Colon (tissue), 2 donors: ENCODE measurements at regions not wholly inside any gene's neighbourhood (a gene's known extent, or its start where the extent isn't known, plus 50 kb on each side); places are given as distances from the start of the nearest gene placed in this dataset.

Source experiments
- FAIRE-seq: peaks from 2 replicates; lab custom pipeline; 2012; peaks lifted over from hg19 to GRCh38; lab: Jason Lieb, UNC
- donor health status: control.
- donor health status: control.

- FAIRE-seq = no peak
These were observed 184.6 kb upstream of the CARD18 start for GRCh38 chr11:105324156-105324555.

DNA sequence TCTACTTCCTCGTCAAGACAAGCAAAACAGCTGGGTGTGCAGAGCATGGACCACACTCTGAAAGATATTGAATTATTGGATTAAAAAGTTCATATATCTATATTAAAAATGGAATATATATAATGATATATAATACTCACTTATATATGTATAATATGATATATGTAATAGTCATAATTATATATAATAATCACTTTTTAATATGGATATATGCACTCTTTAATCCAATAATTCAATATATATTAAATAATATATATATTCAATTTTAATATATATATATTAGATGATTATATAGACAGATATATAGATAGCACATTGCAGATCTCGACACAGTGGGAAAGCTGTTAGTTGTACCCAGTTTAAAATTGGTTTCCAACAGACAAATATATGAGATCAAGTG is 182.1 kb upstream of the CARD18 start:
- no peak for FAIRE-seq

GRCh38 chr11:105315287-105315686 is 175.7 kb upstream of the CARD18 start:
- no peak for FAIRE-seq

DNA sequence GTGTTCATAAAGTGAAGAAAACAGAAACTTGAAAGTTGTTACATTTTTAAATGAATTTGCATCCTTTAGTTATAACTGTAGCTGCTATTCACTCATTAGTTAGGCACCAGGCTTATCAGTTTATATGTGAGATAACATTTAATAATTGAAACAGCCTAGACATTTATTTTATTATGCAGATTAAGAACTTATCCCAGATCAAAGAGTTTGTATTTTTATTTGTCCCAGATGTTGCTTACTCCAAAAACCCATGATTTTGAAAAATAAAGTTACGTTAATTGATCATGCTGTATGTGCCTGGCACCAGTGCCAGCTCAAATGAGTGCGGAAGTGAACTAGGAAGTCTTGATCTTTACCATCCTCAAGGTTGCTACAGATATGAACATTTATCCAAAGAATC is 172.7 kb upstream of the CARD18 start:
- FAIRE-seq = no peak

DNA sequence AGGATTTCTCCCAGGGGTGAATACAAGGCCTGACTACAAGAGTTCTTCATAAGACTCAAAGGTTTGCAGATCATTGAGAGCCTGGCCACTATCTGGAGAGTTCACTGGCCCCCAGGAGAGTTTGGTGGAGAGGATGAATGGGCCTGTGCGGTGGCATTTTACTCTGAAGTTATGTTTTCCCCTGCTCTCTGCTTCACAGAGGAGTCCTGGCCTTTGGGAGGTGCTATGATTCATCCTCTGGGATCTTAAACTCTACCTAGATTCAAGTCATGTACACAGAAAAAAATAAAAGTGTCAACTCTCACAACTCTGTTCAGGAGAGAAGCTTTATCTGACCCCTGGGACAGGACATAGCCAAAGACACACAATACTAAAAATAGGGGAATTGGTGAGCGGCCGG is 159.1 kb upstream of the CARD18 start:
- no peak for FAIRE-seq

DNA sequence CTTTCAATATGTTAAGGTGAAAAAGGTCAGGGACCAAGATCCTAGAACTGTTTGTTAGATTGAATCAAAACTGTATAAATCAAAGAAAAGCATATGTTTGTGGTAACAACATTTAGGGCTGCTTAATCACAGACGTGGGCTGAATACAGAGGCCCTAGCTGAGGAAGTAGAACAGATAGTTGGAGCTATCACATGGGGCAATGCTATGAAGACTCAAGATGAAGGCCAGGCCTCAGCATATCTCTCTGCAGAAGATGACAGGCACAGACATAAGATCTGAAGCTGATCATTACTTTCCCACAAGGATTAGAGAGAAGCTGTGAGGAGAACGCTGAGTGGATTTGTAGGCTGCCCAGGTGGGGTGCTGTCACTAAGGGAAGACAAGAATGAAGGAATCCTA is 158.6 kb upstream of the CARD18 start:
- no peak for FAIRE-seq

DNA sequence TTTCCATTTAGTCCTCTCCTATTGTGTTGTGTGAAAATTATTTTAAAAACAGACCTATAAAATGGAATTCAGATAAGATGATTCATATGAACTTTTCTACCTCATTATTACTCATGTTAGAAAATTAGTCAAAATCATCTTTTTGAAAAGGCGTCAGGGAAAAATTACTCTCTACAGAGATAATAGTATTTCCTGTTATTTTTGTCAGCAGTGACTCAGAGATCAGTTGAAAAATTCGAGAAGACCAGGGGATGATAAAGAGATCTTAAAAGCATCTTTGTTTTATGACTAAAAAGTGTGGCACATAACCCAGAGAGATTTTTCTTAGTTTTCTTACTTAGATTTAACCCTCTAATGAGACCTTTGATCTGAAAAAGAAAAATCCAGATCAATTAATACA is 157.9 kb upstream of the CARD18 start:
- no peak for FAIRE-seq

DNA sequence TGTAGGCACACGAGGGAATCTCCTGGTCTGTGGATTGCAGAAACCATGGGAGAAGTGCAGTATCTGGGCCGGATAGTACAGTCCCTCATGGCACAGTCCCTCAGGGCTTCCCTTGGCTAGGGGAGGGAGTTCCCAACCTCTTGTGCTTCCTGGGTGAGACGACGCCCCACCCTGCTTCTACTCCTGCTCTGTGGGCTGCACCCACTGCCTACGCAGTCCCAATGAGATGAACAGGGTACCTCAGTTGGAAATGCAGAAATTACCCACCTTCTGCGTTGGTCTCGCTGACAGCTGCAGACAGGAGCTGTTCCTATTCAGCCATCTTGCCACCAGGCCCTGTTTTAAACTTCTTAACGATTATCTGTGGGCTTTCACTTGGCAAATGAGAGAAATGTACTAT is 157.2 kb upstream of the CARD18 start:
- no peak for FAIRE-seq

- no peak for FAIRE-seq
These were observed 156.8 kb upstream of the CARD18 start for GRCh38 chr11:105296386-105296785.

DNA sequence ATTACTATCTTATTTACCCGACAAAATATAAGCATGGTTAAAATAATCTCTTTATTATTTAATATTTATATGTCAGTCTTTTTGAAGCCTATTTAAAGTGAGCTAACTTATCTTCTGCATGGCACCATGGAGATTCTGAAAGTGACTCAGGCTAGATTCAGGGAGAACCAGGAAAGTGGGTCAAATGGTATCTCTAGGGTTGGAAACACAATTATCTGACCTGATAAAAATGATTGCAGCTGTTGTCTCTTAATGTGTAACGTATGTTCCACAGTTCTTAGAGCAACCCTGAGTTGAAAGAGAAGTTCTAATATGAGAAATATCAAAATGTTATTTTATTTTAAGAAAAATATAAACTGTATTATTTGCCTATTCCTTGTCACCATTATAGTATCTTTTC is 143.1 kb upstream of the CARD18 start:
- no peak for FAIRE-seq

DNA sequence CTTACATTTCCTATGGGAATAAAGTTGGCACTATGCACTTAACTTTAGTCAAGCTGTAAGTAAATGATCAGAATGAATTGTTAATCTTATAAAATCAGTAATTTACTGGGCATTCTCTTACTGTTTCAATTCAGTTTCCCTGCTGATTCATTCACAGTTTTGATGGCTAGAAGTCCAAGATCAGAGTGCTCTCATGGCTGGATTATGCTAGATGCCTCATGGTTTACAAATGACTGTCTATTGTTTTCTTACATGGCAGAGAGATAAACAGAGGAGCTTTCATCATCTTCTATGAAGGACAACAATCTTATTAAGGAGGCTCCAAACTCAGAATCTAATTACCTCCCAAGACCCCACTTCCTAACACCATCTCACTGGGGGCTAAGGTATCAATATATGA is 135.1 kb upstream of the CARD18 start:
- FAIRE-seq = no peak

DNA sequence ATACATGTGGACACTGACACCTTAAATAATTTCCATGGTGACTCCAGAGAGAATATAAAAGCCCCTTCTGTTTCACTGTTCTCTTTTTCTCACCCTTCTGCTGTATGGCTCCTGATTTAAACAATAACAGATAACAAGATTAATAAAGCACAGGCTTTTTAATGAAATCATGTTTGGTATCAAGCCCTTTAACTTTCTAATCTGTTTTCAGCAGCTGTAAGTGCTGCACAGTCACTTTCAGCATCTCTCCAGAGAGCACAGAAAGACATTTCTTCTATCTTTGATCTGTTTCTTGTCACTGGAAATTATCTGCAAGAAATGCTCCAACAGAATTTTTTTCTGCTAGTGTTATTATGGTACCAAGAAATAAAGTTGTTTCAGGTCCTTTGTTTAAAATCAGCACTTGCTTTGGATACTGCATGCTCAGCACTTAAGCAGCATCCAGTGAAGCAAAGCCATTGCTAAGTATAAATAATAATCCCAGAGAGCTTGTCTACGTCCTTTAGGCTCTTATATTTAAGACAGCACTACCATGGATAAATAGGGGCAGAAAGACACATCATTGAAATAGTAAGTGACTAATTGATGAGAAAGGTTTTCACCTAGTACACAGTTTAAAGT is 134.2 kb upstream of the CARD18 start:
- no peak for FAIRE-seq

DNA sequence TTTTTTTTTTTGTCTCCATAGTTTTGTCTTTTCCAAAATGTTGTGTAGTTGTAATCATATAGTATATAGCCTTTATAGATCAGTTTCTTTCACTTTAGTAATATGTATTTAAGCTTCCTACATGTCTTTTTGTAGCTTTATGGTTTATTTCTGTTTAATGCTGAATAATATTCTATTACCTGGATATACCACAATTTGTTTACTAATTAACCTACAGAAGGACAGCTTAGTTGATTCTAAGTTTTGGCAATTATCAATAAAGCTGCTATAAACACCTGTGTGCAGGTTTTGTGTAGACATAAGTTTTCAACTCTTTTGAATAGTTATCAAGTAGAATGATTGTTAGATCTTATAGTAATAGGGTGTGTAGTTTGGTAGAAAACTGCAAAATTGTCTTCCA is 130.3 kb upstream of the CARD18 start:
- no peak for FAIRE-seq

DNA sequence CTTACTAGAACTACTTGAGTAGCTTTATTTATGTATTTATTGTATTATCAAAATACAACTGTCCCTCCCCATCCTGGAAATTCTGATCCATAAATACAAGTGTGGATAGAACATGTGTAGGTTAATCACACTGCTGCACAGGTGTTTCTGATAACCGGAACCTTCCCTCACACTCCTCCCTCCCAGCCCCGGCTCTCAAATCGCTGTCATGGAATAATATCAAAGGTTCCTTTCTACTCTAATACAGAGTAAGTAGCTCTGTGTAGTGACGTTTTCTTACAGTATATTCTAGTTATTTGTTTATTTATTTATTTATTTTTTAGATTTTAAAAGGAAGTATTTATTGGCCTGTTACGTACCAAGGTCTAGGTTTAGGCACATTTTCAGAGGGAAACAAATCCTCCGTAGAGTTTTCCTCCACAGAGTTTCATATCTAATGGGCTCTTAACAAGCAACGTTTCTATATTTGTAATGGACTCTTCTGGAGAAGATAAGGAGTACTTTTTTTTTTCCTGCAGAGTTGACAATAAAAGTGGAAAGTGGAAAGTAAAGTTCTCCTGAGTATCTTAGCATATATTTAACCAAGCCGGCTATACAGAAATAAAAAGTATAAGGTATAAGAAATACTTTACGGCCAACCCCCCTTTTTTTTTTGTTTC is 129.0 kb upstream of the CARD18 start:
- no peak for FAIRE-seq

DNA sequence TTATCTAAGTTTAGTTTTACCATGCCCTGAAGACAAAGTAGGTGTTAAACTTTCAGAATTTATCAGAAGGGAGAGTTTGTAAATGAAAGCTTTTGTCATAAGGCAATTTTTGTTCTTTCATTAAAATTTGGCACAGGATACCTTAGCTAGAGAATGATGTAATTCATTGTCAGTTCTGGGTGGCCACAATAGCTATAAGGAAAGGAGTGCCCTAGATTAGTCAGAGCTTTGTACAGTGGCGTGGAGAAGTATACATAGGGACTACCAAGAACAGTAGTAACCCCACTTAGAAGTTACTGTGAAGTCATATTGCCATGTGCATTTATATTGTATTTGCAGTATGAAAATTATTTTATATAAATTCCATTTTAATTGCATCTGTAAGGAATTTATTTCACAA is 126.3 kb upstream of the CARD18 start:
- FAIRE-seq = no peak

- FAIRE-seq = no peak
These were observed 121.4 kb upstream of the CARD18 start for GRCh38 chr11:105260976-105261375.

DNA sequence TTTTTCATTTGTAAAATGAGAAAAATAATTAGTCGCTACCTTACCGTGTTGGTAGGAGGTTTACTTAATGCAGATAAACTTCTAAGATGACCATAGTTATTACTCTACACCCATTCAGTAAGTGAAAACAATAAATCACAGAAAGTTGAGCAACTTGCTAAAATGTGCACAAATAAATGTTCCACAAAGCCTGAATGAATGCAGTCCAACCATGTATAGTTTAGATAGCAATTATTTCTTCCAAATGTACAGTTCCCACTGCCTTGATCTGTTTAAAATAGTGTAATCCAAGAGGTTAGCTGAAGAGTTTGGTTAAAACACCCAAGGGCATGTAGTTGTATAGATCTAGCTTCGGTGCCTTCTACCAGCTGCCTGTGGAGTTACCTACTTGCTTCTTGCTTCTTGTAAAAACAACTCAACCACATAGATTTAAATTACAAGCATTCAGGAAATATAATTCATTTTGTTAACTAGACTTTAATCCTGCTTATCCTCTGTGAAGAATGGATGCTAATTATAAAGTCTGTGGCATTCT is 106.3 kb upstream of the CARD18 start:
- no peak for FAIRE-seq

DNA sequence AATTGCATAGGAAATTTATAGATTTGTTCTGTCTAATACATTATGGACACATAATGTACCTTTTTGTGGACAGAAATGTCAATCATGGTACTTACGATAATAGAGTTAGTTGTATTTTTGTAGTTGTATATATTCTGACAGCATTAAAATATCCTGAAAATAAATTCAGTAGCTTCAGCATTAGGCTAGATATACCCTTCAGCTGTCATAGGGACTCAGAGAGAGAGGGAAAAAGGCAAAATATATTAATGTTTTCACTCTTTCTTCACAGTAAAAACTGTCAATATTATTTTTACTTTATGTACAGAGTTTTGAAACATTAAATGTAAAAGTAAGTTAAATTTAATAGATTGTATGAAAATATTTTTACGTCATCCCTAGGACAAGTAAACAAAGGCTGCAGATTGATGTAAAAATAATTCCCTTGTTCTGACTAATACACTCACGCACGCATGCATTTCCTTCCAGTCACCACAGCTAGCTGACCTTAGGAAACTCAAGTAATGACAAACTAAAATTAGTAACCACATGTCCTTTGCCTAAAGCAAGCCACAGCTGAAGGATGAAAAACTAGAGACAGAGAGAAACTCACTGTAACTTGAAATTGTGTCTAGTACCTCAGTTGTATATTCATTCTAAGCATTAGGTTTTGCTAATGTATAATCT is 104.7 kb upstream of the CARD18 start:
- FAIRE-seq = no peak

GRCh38 chr11:105241136-105241535 is 101.6 kb upstream of the CARD18 start:
- no peak for FAIRE-seq

- FAIRE-seq = no peak
These were observed 97.1 kb upstream of the CARD18 start for GRCh38 chr11:105236664-105237063.

DNA sequence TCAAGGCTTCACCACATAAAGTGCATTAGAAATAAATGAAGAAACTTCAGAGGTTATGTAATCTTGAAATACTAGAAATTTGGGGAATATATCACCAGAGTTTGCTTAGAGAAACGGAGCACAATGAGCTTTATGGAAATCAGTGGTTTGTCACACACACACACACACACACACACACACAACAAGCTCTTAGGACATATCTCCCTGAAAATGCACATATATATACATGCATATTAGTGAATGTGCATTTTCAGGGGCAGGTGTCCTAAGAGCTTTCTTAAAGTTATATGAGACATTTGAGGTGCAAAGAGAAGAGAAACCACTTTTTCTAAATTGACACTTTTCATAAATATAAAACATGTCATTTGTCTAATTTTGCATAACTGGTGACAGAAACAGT is 93.7 kb upstream of the CARD18 start:
- no peak for FAIRE-seq

GRCh38 chr11:105232021-105232420 is 92.5 kb upstream of the CARD18 start:
- peak; percentile 49 for FAIRE-seq

DNA sequence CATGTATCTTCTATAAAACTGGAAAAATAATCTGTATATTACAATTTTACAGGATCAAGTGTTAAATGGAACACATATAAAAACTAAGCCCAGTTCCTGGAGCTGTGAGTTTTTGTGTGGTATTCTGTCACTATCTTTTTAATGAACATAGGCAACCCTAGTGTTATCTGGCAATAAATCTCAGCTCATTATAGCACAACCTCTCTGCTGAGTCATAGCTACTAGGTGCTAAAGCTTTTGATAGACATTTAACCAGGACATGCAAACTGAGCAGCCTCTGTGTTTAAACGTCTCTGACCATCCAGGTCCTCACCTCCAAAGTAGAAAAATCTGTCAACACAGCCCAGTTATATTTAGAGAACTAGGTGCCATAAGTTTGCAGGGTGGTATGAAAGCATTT is 91.0 kb upstream of the CARD18 start:
- FAIRE-seq = no peak

- no peak for FAIRE-seq
These were observed 90.2 kb upstream of the CARD18 start for GRCh38 chr11:105229761-105230160.
